ENCODE measurements at regions not wholly inside any gene's neighbourhood (a gene's known extent, or its start where the extent isn't known, plus 50 kb on each side); places are given as distances from the start of the nearest gene placed in this dataset.

- Histone ChIP-seq H3K9me3 (ENCODE audit: low read depth) (no peaks in the 10 kb centered on the region), H3K4me2 (no peak overlapping the region), H3K4me3 (no peak overlapping the region), H3K36me3 (replicated peaks; ENCODE audit: insufficient read depth, low read depth) (no peaks in the 10 kb centered on the region), H3K79me2 (no peaks in the 10 kb centered on the region), H4K20me1 (ENCODE audit: insufficient read depth, poor library complexity, severe bottlenecking) (no peaks in the 10 kb centered on the region), H3K4me1 (ENCODE audit: insufficient read depth) (peaks cover 10% of the 10 kb centered on the region), H3K27ac (no peak overlapping the region), H3K27me3 (no peaks in the 10 kb centered on the region), H2AFZ (no peak overlapping the region), H3K9me2 (replicated peaks; ENCODE audit: insufficient read depth) (no peaks in the 10 kb centered on the region)
- 50% methylated on average over 10 of the region's 10 CpGs for WGBS (ENCODE audit: low lambda C conversion rate, missing lambda C conversion rate)
- TF ChIP-seq EZH2 (IDR thresholded peaks at IDR 0.05; ENCODE audit: borderline replicate concordance) (no peak), EZH2phosphoT487 (IDR thresholded peaks at IDR 0.05; ENCODE audit: low read depth, severe bottlenecking, unreplicated experiment) (no peak), CTCF (IDR thresholded peaks at IDR 0.05; ENCODE audit: poor library complexity) (no peak)
- DNase-seq (ENCODE audit: low spot score), result no peak
These were observed 806.9 kb downstream of the GALC start for GRCh38 chr14:87185961-87186560.

GRCh38 chr14:87184180-87184579 lies 808.8 kb downstream of the GALC start:
- WGBS (ENCODE audit: low lambda C conversion rate, missing lambda C conversion rate), result 49% methylated on average over 4 of the region's 4 CpGs
- TF ChIP-seq EZH2phosphoT487 (IDR thresholded peaks at IDR 0.05; ENCODE audit: low read depth, severe bottlenecking, unreplicated experiment), result no peak
- TF ChIP-seq CTCF (IDR thresholded peaks at IDR 0.05; ENCODE audit: poor library complexity), result no peak
- TF ChIP-seq EZH2 (IDR thresholded peaks at IDR 0.05; ENCODE audit: borderline replicate concordance), result no peak

GRCh38 chr14:87181288-87181687 lies 811.7 kb downstream of the GALC start:
- Histone ChIP-seq H3K4me3 (no peak overlapping the region), H3K27me3 (no peaks in the 10 kb centered on the region), H3K9me3 (ENCODE audit: low read depth) (no peaks in the 10 kb centered on the region), H2AFZ (no peak overlapping the region), H3K36me3 (replicated peaks; ENCODE audit: insufficient read depth, low read depth) (no peaks in the 10 kb centered on the region), H3K9me2 (replicated peaks; ENCODE audit: insufficient read depth) (no peaks in the 10 kb centered on the region), H4K20me1 (ENCODE audit: insufficient read depth, poor library complexity, severe bottlenecking) (no peaks in the 10 kb centered on the region), H3K4me2 (no peak overlapping the region), H3K27ac (no peak overlapping the region), H3K4me1 (ENCODE audit: insufficient read depth) (peaks cover 7% of the 10 kb centered on the region), H3K79me2 (no peaks in the 10 kb centered on the region)
- 55% methylated on average over 3 of the region's 3 CpGs for WGBS (ENCODE audit: low lambda C conversion rate, missing lambda C conversion rate)
- DNase-seq (ENCODE audit: low spot score), result no peak
- TF ChIP-seq EZH2phosphoT487 (IDR thresholded peaks at IDR 0.05; ENCODE audit: low read depth, severe bottlenecking, unreplicated experiment), result no peak
- no peak for TF ChIP-seq EZH2 (IDR thresholded peaks at IDR 0.05; ENCODE audit: borderline replicate concordance)
- TF ChIP-seq CTCF (IDR thresholded peaks at IDR 0.05; ENCODE audit: poor library complexity), result no peak

More at GRCh38 chr14:87184180-87184579, 808.8 kb downstream of the GALC start:
- Histone ChIP-seq H3K4me3 (no peak overlapping the region), H2AFZ (no peak overlapping the region), H4K20me1 (ENCODE audit: insufficient read depth, poor library complexity, severe bottlenecking) (no peaks in the 10 kb centered on the region), H3K9me2 (replicated peaks; ENCODE audit: insufficient read depth) (no peaks in the 10 kb centered on the region), H3K4me1 (ENCODE audit: insufficient read depth) (peaks cover 10% of the 10 kb centered on the region), H3K4me2 (no peak overlapping the region), H3K27ac (no peak overlapping the region), H3K9me3 (ENCODE audit: low read depth) (no peaks in the 10 kb centered on the region), H3K27me3 (no peaks in the 10 kb centered on the region), H3K79me2 (no peaks in the 10 kb centered on the region), H3K36me3 (replicated peaks; ENCODE audit: insufficient read depth, low read depth) (no peaks in the 10 kb centered on the region)
- DNase-seq (ENCODE audit: low spot score), result no peak

Measured in hepatocyte (in vitro differentiated cells).